GM12878 (cell line): ENCODE measurements at regions not wholly inside any gene's neighbourhood (a gene's known extent, or its start where the extent isn't known, plus 50 kb on each side); places are given as distances from the start of the nearest gene placed in this dataset.

Experiments
- ATAC-seq: fragments of 200-7000 bp; cut with Tn5 transposase; 3 replicates; pipeline ENCODE4 v1.9.1; 2020; ENCODE audit warnings: mild to moderate bottlenecking, moderate library complexity
- BruUV-seq: library from RNA; stranded (reverse); fragments of 400-500 nt; replicated peaks from 2 replicates; lab custom pipeline; 2021; lab: Mats Ljungman, UMichigan
- CTCF ChIA-PET: fragments of 300-600 bp; sonication (Branson Sonifier 250); formaldehyde crosslinking; extraction: SDS; loops from one replicate; lab custom pipeline; 2021; ENCODE audit warnings: inconsistent platforms; lab: Yijun Ruan, JAX
- POLR2A ChIA-PET: fragments of 350-600 bp; formaldehyde crosslinking; extraction: SDS; loops from one replicate; lab custom pipeline; 2021; ENCODE audit warnings: inconsistent platforms; lab: Charles Lee
- RAD21 ChIA-PET: fragments of 300-600 bp; sonication (Branson Sonifier 250); formaldehyde crosslinking; loops from one replicate; lab custom pipeline; 2023; ENCODE audit warnings: antibody characterized with exemption; ENCODE audit not compliant: unreplicated experiment; lab: Charles Lee
- SMC1A ChIA-PET: fragments of 300-600 bp; sonication (Branson Sonifier 250); formaldehyde crosslinking; loops from one replicate; lab custom pipeline; 2023; ENCODE audit not compliant: unreplicated experiment, uncharacterized antibody; lab: Charles Lee
- DNase-seq: peaks from one replicate; pipeline ENCODE4 v3.0.0-alpha.2; 2011; ENCODE audit warnings: low read depth, low spot score
- FAIRE-seq: peaks from 3 replicates; lab custom pipeline; 2011; peaks lifted over from hg19 to GRCh38; lab: Jason Lieb, UNC
- H2AFZ ChIP-seq: 2 replicates; pipeline ENCODE4 v1.6.0; 2011; ENCODE audit warnings: low read depth, low read length, control low read depth; ENCODE audit not compliant: control insufficient read depth
- H3K27ac ChIP-seq: 2 replicates; pipeline ENCODE4 v1.5.1; 2011; ENCODE audit warnings: control low read depth; ENCODE audit not compliant: control insufficient read depth, insufficient read depth
- H3K27me3 ChIP-seq, 2 experiments: replicated peaks in 1 of 2; 2 replicates each; pipeline versions ENCODE4 v1.6.0 to v1.6.1; 2011; ENCODE audit warnings: low read length in 1 of 2; ENCODE audit not compliant: control insufficient read depth in 2 of 2, insufficient read depth in 2 of 2
- H3K36me3 ChIP-seq, 2 experiments: 2 replicates each; pipeline ENCODE4 v1.5.1; 2011; ENCODE audit warnings: low read length in 1 of 2; ENCODE audit not compliant: control insufficient read depth in 2 of 2, insufficient read depth in 2 of 2
- H3K4me1 ChIP-seq: 2 replicates; pipeline ENCODE4 v1.6.1; 2011; ENCODE audit warnings: mild to moderate bottlenecking, low read length, moderate library complexity, mixed read lengths; ENCODE audit not compliant: control insufficient read depth, insufficient read depth
- H3K4me2 ChIP-seq: 2 replicates; pipeline ENCODE4 v1.6.0; 2011; ENCODE audit warnings: control low read depth; ENCODE audit not compliant: control insufficient read depth, insufficient read depth
- H3K4me3 ChIP-seq: fragments of 200-600 bp; sonication (generic); 2 replicates; pipeline ENCODE4 v1.5.1; 2016
- H3K79me2 ChIP-seq: 2 replicates; pipeline ENCODE4 v1.6.0; 2011; ENCODE audit warnings: low read length; ENCODE audit not compliant: control insufficient read depth, insufficient read depth
- H3K9ac ChIP-seq: 2 replicates; pipeline ENCODE4 v1.8.0; 2011; ENCODE audit warnings: low read length, control low read depth, mixed read lengths; ENCODE audit not compliant: control insufficient read depth, insufficient read depth
- H3K9me3 ChIP-seq: replicated peaks from 3 replicates; pipeline ENCODE4 v1.5.1; 2011; ENCODE audit warnings: mild to moderate bottlenecking, low read length; ENCODE audit not compliant: control insufficient read depth, insufficient read depth
- H4K20me1 ChIP-seq: 2 replicates; pipeline ENCODE4 v1.6.0; 2011; ENCODE audit not compliant: control insufficient read depth, insufficient read depth
- ETV6 ChIP-seq, 2 experiments: fragments of 450-650 bp in 1 of 2; IDR thresholded peaks in 1 of 2; conservative IDR thresholded peaks in 1 of 2; 2 replicates each; pipeline ENCODE4 v1.6.1; 2014; ENCODE audit warnings: antibody characterized with exemption in 1 of 2, borderline replicate concordance in 1 of 2, low read depth in 1 of 2, mild to moderate bottlenecking in 1 of 2, moderate library complexity in 1 of 2
- HCFC1 ChIP-seq: fragments of 150-350 bp; IDR thresholded peaks from 2 replicates; pipeline ENCODE4 v1.6.1; 2014; ENCODE audit warnings: low read length
- HDAC2 ChIP-seq: fragments of 200-600 bp; sonication (generic); IDR thresholded peaks from 2 replicates; pipeline ENCODE4 v1.6.1; 2017
- MYB ChIP-seq: fragments of 150-350 bp; IDR thresholded peaks from 2 replicates; pipeline ENCODE4 v1.6.1; 2014; ENCODE audit warnings: mild to moderate bottlenecking, low read depth, low read length, borderline replicate concordance
- NFYA ChIP-seq: IDR thresholded peaks from 2 replicates; pipeline ENCODE4 v1.6.1; 2011; ENCODE audit warnings: low read depth, mild to moderate bottlenecking, low read length, improper control_type of control experiment, borderline replicate concordance
- NFYB ChIP-seq: IDR thresholded peaks from 2 replicates; pipeline ENCODE4 v1.6.1; 2011; ENCODE audit warnings: low read depth, mild to moderate bottlenecking, low read length, improper control_type of control experiment, moderate library complexity; ENCODE audit not compliant: insufficient read depth
- POLR2AphosphoS2 ChIP-seq: IDR thresholded peaks from 2 replicates; pipeline ENCODE4 v1.6.1; 2011; ENCODE audit warnings: low read depth, mild to moderate bottlenecking, low read length, improper control_type of control experiment, moderate library complexity
- SUPT20H ChIP-seq: IDR thresholded peaks from 2 replicates; pipeline ENCODE4 v1.6.1; 2011; ENCODE audit warnings: low read depth, mild to moderate bottlenecking, low read length, moderate library complexity, borderline replicate concordance; ENCODE audit not compliant: control insufficient read depth
- USF1 ChIP-seq: IDR thresholded peaks from 2 replicates; pipeline ENCODE4 v1.6.1; 2011; ENCODE audit warnings: borderline replicate concordance, low read depth, mild to moderate bottlenecking, moderate library complexity, mixed read lengths, low read length; ENCODE audit not compliant: insufficient read depth; ENCODE audit errors: extremely low read length
- ZBTB33 ChIP-seq: fragments of 450-650 bp; IDR thresholded peaks from 2 replicates; pipeline ENCODE4 v1.6.1; 2017; ENCODE audit warnings: mild to moderate bottlenecking
- WGBS: methylation state at CpG from one replicate; pipeline ENCODE4 v1.1.6; 2016; ENCODE audit warnings: low lambda C conversion rate; ENCODE audit not compliant: insufficient replicate concordance, insufficient coverage; ENCODE audit errors: missing lambda C conversion rate; 5-methylcytosine and 5-hydroxymethylcytosine counted together
- in situ Hi-C: fragments of 300-500 bp; cut with MboI; formaldehyde crosslinking; loops from 9 replicates; pipeline ENCODE4 v1.14.3; 2018; ENCODE audit warnings: mixed read lengths
- intact Hi-C: fragments of 100-400 bp; cut with micrococcal nuclease; formaldehyde crosslinking; loops from one replicate; pipeline ENCODE4 v1.14.2; 2022; ENCODE audit not compliant: unreplicated experiment

GRCh38 chr9:135263511-135263910 lies 176.0 kb downstream of the OLFM1 start:
- Histone ChIP-seq H3K79me2 (no peaks in the 10 kb centered on the region), H3K36me3 (no peaks in the 10 kb centered on the region), H3K9me3 (no peaks in the 10 kb centered on the region), H3K9ac (no peak overlapping the region), H3K4me1 (no peaks in the 10 kb centered on the region), H3K27me3 (no peaks in the 10 kb centered on the region; a peak in 1 of 4 replicates), H4K20me1 (no peaks in the 10 kb centered on the region), H2AFZ (no peak overlapping the region), H3K4me2 (no peak overlapping the region), H3K27ac (no peak overlapping the region), H3K4me3 (no peak overlapping the region)
- ATAC-seq (no peak), DNase-seq (no peak), FAIRE-seq (no peak)
- in situ Hi-C loops (no loop called here), intact Hi-C loops (no loop called here)
- SMC1A ChIA-PET = no interaction called here
- no peak for TF ChIP-seq HDAC2
- no peak for TF ChIP-seq HCFC1
- TF ChIP-seq NFYB = no peak
- no peak for TF ChIP-seq ETV6 (conservative IDR thresholded peaks at IDR 0.05 in 1 of 2, IDR thresholded peaks at IDR 0.05 in 1 of 2; ENCODE audit: borderline replicate concordance in 1 of 2, low read depth in 1 of 2)
- TF ChIP-seq ZBTB33 = no peak
- no peak for TF ChIP-seq POLR2AphosphoS2
- no peak for TF ChIP-seq NFYA
- TF ChIP-seq SUPT20H = no peak
- TF ChIP-seq MYB = no peak
- TF ChIP-seq USF1 = no peak
- BruUV-seq = no TSS peak
- POLR2A ChIA-PET = no interaction called here
- WGBS = 34% methylated on average over 4 of the region's 5 CpGs
- RAD21 ChIA-PET = no interaction called here
- CTCF ChIA-PET = no interaction called here
